Peyer's patch (tissue), 4 donors: ENCODE measurements at regions not wholly inside any gene's neighbourhood (a gene's known extent, or its start where the extent isn't known, plus 50 kb on each side); places are given as distances from the start of the nearest gene placed in this dataset.

Experiments used
- DNase-seq, 3 donors: peaks; one replicate each; pipeline ENCODE4 v3.0.0-alpha.2; 2017 to 2019
- H3K27ac ChIP-seq, 4 donors: fragments of 200-600 bp; sonication (generic); one replicate each; pipeline ENCODE4 v1.5.1; 2016 to 2019
- H3K27me3 ChIP-seq, 2 donors: fragments of 200-600 bp; sonication (generic); one replicate each; pipeline ENCODE4 v1.5.1; 2019
- H3K36me3 ChIP-seq, 3 donors: fragments of 200-600 bp; sonication (generic); one replicate each; pipeline ENCODE4 v1.5.1; 2016 to 2019
- H3K4me1 ChIP-seq, 4 donors: fragments of 200-600 bp; sonication (generic); one replicate each; pipeline ENCODE4 v1.5.1; 2016 to 2019
- H3K4me3 ChIP-seq, 4 donors: fragments of 200-600 bp; sonication (generic); 1 replicate in 3 of 4; 2 replicates in 1 of 4; pipeline ENCODE4 v1.5.1; 2016 to 2019; ENCODE audit warnings: mild to moderate bottlenecking in 1 of 4
- H3K9me3 ChIP-seq, 4 donors: fragments of 200-600 bp; sonication (generic); one replicate each; pipeline ENCODE4 v1.5.1; 2016 to 2019; ENCODE audit warnings: mild to moderate bottlenecking in 1 of 4
- POLR2A ChIP-seq, 2 donors: fragments of 450-650 bp; IDR thresholded peaks; one replicate each; pipeline ENCODE4 v1.5.1; 2017; ENCODE audit warnings: antibody characterized with exemption in 2 of 2, mild to moderate bottlenecking in 2 of 2, moderate library complexity in 2 of 2
- TF ChIP-seq, protein P1 (sequence below), 6 experiments: fragments of 450-650 bp in 4 of 6; fragments of 200-600 bp in 2 of 6; sonication (generic) in 1 of 6; IDR thresholded peaks; one replicate each; pipeline ENCODE4 v1.5.1; 2017 to 2019; ENCODE audit warnings: antibody characterized with exemption in 6 of 6, mild to moderate bottlenecking in 3 of 6, moderate library complexity in 1 of 6

DNA sequence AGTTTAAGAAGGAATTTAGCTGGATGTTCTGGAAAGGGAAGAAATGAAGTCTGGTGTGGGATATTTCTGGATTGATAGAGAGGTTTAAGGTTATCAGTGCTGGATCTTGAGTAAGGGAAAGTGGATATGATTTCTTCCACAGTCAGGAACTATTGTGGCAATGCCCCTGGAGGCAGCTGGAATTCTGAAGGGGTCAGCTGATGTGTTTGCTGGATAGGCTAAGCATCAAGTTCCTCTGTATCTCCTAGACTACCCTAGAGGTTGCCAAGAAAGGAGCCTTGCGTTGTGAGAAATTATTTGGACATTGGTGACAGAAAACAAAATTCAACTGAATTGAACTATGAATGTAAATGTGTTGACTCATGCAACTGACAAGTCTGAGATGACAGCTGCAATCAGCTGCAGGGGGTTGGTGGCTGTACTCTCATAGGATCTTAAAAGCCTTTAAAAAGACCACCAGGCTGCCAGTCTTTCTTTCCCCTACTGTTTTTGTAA, 244.4 kb downstream of the ATXN7L3B start:
- Histone ChIP-seq H3K4me1 (no peaks in the 10 kb centered on the region), H3K9me3 (no peaks in the 10 kb centered on the region), H3K36me3 (no peaks in the 10 kb centered on the region), H3K4me3 (no peak overlapping the region), H3K27me3 (no peaks in the 10 kb centered on the region), H3K27ac (no peak overlapping the region)
- no peak for TF ChIP-seq POLR2A (IDR thresholded peaks at IDR 0.05)
- TF ChIP-seq, protein P1, sequence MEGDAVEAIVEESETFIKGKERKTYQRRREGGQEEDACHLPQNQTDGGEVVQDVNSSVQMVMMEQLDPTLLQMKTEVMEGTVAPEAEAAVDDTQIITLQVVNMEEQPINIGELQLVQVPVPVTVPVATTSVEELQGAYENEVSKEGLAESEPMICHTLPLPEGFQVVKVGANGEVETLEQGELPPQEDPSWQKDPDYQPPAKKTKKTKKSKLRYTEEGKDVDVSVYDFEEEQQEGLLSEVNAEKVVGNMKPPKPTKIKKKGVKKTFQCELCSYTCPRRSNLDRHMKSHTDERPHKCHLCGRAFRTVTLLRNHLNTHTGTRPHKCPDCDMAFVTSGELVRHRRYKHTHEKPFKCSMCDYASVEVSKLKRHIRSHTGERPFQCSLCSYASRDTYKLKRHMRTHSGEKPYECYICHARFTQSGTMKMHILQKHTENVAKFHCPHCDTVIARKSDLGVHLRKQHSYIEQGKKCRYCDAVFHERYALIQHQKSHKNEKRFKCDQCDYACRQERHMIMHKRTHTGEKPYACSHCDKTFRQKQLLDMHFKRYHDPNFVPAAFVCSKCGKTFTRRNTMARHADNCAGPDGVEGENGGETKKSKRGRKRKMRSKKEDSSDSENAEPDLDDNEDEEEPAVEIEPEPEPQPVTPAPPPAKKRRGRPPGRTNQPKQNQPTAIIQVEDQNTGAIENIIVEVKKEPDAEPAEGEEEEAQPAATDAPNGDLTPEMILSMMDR (IDR thresholded peaks at IDR 0.05) = no peak
- no peak for DNase-seq

DNA sequence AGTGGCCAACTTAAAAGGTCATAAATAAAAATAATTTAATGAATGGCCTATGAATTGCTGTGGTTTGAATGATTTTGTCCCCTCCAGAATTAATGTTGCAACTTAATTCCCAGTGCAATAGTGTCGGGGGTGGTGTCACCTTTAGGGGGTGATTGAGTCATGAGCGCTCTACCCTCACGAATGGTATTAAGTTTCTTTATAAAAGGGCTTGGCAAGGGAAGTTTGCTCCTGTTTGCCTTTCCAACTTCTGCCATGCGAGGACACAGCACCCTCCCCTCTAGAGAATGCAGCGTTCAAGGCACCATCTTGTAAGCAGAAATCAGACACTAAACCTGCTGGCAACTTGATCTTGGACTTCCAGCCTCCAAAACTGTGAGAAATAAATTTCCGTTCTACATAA, 253.3 kb downstream of the ATXN7L3B start:
- H3K27ac ChIP-seq = no peak overlapping the region
- DNase-seq = no peak
- no peaks in the 10 kb centered on the region for H3K27me3 ChIP-seq
- no peaks in the 10 kb centered on the region for H3K9me3 ChIP-seq
- no peaks in the 10 kb centered on the region for H3K4me1 ChIP-seq
- H3K36me3 ChIP-seq = no peaks in the 10 kb centered on the region
- no peak overlapping the region for H3K4me3 ChIP-seq
- no peak for TF ChIP-seq POLR2A (IDR thresholded peaks at IDR 0.05)
- TF ChIP-seq, protein P1 (IDR thresholded peaks at IDR 0.05) = no peak

DNA sequence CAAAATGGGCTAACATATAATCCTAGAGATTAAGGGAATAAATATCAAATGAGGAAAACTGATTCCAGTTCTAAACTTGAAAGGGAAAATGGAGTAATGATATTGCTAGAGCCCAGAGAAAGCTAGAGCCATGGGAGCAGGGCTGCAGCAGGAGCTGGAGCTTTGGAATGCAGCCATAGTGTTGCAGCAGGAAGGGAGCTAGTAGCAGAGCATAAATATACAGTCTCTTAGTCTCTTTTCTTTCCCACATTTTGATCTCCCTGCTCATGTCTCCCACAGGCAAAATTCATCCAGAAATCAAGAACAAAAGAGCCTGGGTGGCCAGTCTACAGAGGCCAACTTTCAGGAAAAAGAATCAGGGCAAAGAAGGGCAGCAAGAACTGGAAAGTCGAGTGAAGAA, 253.7 kb downstream of the ATXN7L3B start:
- DNase-seq = no peak
- H3K4me1 ChIP-seq = no peaks in the 10 kb centered on the region
- TF ChIP-seq POLR2A (IDR thresholded peaks at IDR 0.05) = no peak
- TF ChIP-seq, protein P1 (IDR thresholded peaks at IDR 0.05) = no peak

DNA sequence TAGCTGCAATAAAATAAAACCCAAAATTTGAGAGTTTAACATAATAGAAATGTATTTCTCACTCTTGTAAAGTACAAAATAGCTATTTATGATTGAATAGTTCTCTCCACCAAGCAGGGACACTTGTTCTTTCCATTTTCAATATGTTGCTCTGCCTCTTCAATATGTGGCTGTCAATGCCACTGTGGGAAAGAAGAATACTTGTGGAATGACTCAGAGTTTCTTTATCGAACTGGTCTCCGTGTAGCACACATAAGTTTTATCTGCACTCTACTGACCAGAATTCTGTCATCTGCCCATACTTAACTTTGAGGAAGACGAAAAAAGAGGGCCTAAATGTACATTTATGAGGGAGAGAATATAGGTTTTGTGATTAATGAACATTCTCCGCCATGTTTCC, 256.9 kb downstream of the ATXN7L3B start:
- no peak overlapping the region for H3K27ac ChIP-seq
- H3K4me1 ChIP-seq = no peaks in the 10 kb centered on the region
- TF ChIP-seq, protein P1 (IDR thresholded peaks at IDR 0.05) = no peak
- DNase-seq = no peak
- no peaks in the 10 kb centered on the region for H3K27me3 ChIP-seq
- H3K36me3 ChIP-seq = no peaks in the 10 kb centered on the region
- H3K4me3 ChIP-seq = no peak overlapping the region
- no peaks in the 10 kb centered on the region for H3K9me3 ChIP-seq

More for the DNA sequence above, 253.7 kb downstream of the ATXN7L3B start:
- no peak overlapping the region for H3K4me3 ChIP-seq
- H3K27me3 ChIP-seq = no peaks in the 10 kb centered on the region
- no peaks in the 10 kb centered on the region for H3K9me3 ChIP-seq
- H3K36me3 ChIP-seq = no peaks in the 10 kb centered on the region
- H3K27ac ChIP-seq = no peak overlapping the region

DNA sequence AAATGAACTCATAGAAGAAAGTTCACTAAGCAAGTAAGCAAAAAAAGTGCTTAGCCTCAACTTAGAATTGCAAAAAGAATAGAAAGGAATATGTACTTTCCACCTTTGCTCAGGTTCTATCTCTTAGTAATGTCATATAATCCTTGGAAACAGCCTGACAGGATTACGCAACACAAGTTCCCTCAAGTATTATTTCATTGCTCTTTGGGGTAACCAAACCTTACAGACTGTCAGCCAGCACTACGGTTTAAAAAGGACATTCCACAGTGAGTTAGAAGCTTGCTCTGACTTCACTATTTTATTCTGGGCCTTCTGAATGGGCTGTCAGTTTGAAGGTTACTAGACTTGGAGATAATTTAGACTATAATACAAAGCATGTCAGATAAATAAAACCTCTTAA, 264.0 kb downstream of the ATXN7L3B start:
- Histone ChIP-seq H3K27me3 (no peaks in the 10 kb centered on the region), H3K4me1 (no peaks in the 10 kb centered on the region), H3K36me3 (no peaks in the 10 kb centered on the region), H3K9me3 (no peaks in the 10 kb centered on the region), H3K4me3 (no peak overlapping the region), H3K27ac (no peak overlapping the region)
- TF ChIP-seq POLR2A (IDR thresholded peaks at IDR 0.05) = no peak
- TF ChIP-seq, protein P1 (IDR thresholded peaks at IDR 0.05) = no peak
- no peak for DNase-seq
